A549 (cell line): ENCODE measurements at regions not wholly inside any gene's neighbourhood (a gene's known extent, or its start where the extent isn't known, plus 50 kb on each side); places are given as distances from the start of the nearest gene placed in this dataset.

Experiments
- ATAC-seq, 2 experiments: fragments of 200-7000 bp in 1 of 2; fragments of >200 bp in 1 of 2; cut with Nextera tagmentation in 1 of 2; cut with Tn5 transposase in 1 of 2; 3 replicates each; pipeline versions ENCODE4 v1.8.0 to v1.9.1; 2018 to 2020; ENCODE audit warnings: mild to moderate bottlenecking in 1 of 2, moderate library complexity in 1 of 2
- CTCF ChIA-PET: fragments of 300-600 bp; sonication (Branson Sonifier 250); formaldehyde crosslinking; extraction: SDS; loops from one replicate; lab custom pipeline; 2021; ENCODE audit warnings: antibody characterized with exemption, inconsistent platforms; lab: Yijun Ruan, JAX
- POLR2A ChIA-PET: fragments of 350-600 bp; formaldehyde crosslinking; extraction: SDS; loops from one replicate; lab custom pipeline; 2021; ENCODE audit warnings: antibody characterized with exemption, inconsistent platforms; lab: Yijun Ruan, JAX
- DNase-seq, 2 experiments: peaks; one replicate each; pipeline versions ENCODE4 v3.0.0 to v3.0.0-alpha.2; 2011 to 2016; ENCODE audit warnings: low read depth in 1 of 2, low spot score in 1 of 2
- FAIRE-seq: peaks from 2 replicates; lab custom pipeline; 2011; peaks lifted over from hg19 to GRCh38; lab: Jason Lieb, UNC
- H3K27ac ChIP-seq, 2 experiments: fragments of >200 bp; sonication (Bioruptor Twin); formaldehyde crosslinking; 3 replicates each; pipeline ENCODE4 v1.5.1; 2016 to 2017
- H3K4me1 ChIP-seq: fragments of >200 bp; sonication (Bioruptor Twin); formaldehyde crosslinking; 3 replicates; pipeline ENCODE4 v1.6.1; 2016
- H3K4me2 ChIP-seq: fragments of >200 bp; sonication (Bioruptor Twin); formaldehyde crosslinking; 3 replicates; pipeline ENCODE4 v1.6.1; 2016
- H3K4me3 ChIP-seq: fragments of >200 bp; sonication (Bioruptor Twin); formaldehyde crosslinking; 3 replicates; pipeline ENCODE4 v1.5.1; 2016
- H3K9me3 ChIP-seq: fragments of >200 bp; sonication (Bioruptor Twin); formaldehyde crosslinking; 3 replicates; pipeline ENCODE4 v1.6.1; 2016
- CBX2 ChIP-seq: fragments of 200-600 bp; sonication (generic); IDR thresholded peaks from 2 replicates; pipeline ENCODE4 v1.6.1; 2016; ENCODE audit warnings: low read depth, mild to moderate bottlenecking, borderline replicate concordance
- CBX8 ChIP-seq: fragments of 200-600 bp; sonication (generic); IDR thresholded peaks from 2 replicates; pipeline ENCODE4 v1.6.1; 2016
- ESRRA ChIP-seq: fragments of 150-350 bp; IDR thresholded peaks from 2 replicates; pipeline ENCODE4 v1.6.1; 2014; ENCODE audit warnings: mild to moderate bottlenecking, low read length, borderline replicate concordance
- FOXS1 ChIP-seq: fragments of 250-450 bp; sonication (Bioruptor Pico); IDR thresholded peaks from 2 replicates; pipeline ENCODE4 v1.5.0; 2020; ENCODE audit warnings: mild to moderate bottlenecking, moderate library complexity
- HOXA7 ChIP-seq: fragments of 250-450 bp; sonication (Bioruptor Pico); IDR thresholded peaks from 2 replicates; pipeline ENCODE4 v1.5.0; 2020; ENCODE audit warnings: mild to moderate bottlenecking, moderate library complexity
- HOXB13 ChIP-seq: fragments of 250-450 bp; sonication (Bioruptor Pico); IDR thresholded peaks from 2 replicates; pipeline ENCODE4 v1.5.0; 2020; ENCODE audit warnings: low read depth, mild to moderate bottlenecking, moderate library complexity
- JUN ChIP-seq, 2 experiments: fragments of >200 bp; sonication (Bioruptor Twin); formaldehyde crosslinking; IDR thresholded peaks; 2 replicates in 1 of 2; 3 replicates in 1 of 2; pipeline ENCODE4 v1.6.1; 2016 to 2017
- JUNB ChIP-seq: fragments of >200 bp; sonication (Bioruptor Twin); formaldehyde crosslinking; IDR thresholded peaks from 2 replicates; pipeline ENCODE4 v1.6.1; 2016
- MAFK ChIP-seq: fragments of 450-650 bp; IDR thresholded peaks from 2 replicates; pipeline ENCODE4 v1.6.1; 2014; ENCODE audit not compliant: partially characterized antibody
- MYC ChIP-seq: IDR thresholded peaks from 2 replicates; pipeline ENCODE4 v1.6.1; 2012; ENCODE audit warnings: mild to moderate bottlenecking, inconsistent platforms, low read length, improper control_type of control experiment, borderline replicate concordance
- NPAS2 ChIP-seq: fragments of 250-450 bp; sonication (Bioruptor Pico); IDR thresholded peaks from 2 replicates; pipeline ENCODE4 v1.8.0; 2022; ENCODE audit warnings: mild to moderate bottlenecking, moderate library complexity, borderline replicate concordance
- RAD21 ChIP-seq, 2 experiments: fragments of >200 bp in 1 of 2; sonication (Bioruptor Twin) in 1 of 2; formaldehyde crosslinking in 1 of 2; IDR thresholded peaks in 1 of 2; conservative IDR thresholded peaks in 1 of 2; 2 replicates in 1 of 2; 3 replicates in 1 of 2; pipeline ENCODE4 v1.6.1; 2012 to 2018; ENCODE audit warnings: inconsistent platforms in 1 of 2
- RNF2 ChIP-seq: fragments of 200-600 bp; sonication (generic); IDR thresholded peaks from 2 replicates; pipeline ENCODE4 v1.6.1; 2016; ENCODE audit warnings: low read depth, mild to moderate bottlenecking, antibody characterized with exemption, moderate library complexity, borderline replicate concordance
- ZFP36 ChIP-seq: fragments of 450-650 bp; IDR thresholded peaks from 2 replicates; pipeline ENCODE4 v1.6.1; 2014; ENCODE audit warnings: borderline replicate concordance; ENCODE audit not compliant: partially characterized antibody
- WGBS: methylation state at CpG from one replicate; pipeline ENCODE4 v1.1.6; 2017; ENCODE audit errors: missing lambda C conversion rate; 5-methylcytosine and 5-hydroxymethylcytosine counted together
- TF ChIP-seq, protein P1 (sequence below): fragments of >200 bp; sonication (Bioruptor Twin); formaldehyde crosslinking; IDR thresholded peaks from 3 replicates; pipeline ENCODE4 v1.5.1; 2016
- TF ChIP-seq, protein P2 (sequence below): fragments of >200 bp; sonication (Bioruptor Twin); formaldehyde crosslinking; IDR thresholded peaks from 3 replicates; pipeline ENCODE4 v1.6.1; 2016
- TF ChIP-seq, protein P3 (sequence below): IDR thresholded peaks from 2 replicates; pipeline ENCODE4 v1.6.1; 2012; ENCODE audit warnings: low read depth, borderline replicate concordance
- TF ChIP-seq, protein P4 (sequence below): fragments of 450-650 bp; IDR thresholded peaks from 2 replicates; pipeline ENCODE4 v1.6.1; 2014; ENCODE audit warnings: antibody characterized with exemption
- TF ChIP-seq, protein P5 (sequence below): fragments of 250-450 bp; sonication (Bioruptor Pico); IDR thresholded peaks from 2 replicates; pipeline ENCODE4 v1.5.0; 2021; ENCODE audit warnings: mild to moderate bottlenecking, moderate library complexity, borderline replicate concordance

DNA sequence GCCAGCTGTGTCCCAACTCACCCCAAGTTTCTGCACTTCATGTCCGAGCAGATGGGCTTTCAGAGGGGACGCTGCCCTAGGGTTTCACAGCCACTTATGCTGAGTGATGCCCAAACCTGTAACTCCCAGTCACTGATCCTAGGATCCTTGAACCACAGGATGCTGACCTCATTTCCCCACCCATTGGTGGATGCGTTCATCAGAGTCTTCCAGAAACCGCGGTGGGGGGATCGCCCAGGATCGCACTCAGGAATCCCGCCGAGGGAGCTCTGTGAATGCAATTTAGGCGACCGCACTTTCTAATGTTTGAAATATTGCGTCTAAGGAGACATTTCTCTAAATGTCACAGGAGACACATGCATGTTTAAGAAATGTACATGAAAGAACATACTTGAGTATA is 212.3 kb upstream of the IRX4 start:
- no peak for TF ChIP-seq CBX2
- TF ChIP-seq, protein P1, sequence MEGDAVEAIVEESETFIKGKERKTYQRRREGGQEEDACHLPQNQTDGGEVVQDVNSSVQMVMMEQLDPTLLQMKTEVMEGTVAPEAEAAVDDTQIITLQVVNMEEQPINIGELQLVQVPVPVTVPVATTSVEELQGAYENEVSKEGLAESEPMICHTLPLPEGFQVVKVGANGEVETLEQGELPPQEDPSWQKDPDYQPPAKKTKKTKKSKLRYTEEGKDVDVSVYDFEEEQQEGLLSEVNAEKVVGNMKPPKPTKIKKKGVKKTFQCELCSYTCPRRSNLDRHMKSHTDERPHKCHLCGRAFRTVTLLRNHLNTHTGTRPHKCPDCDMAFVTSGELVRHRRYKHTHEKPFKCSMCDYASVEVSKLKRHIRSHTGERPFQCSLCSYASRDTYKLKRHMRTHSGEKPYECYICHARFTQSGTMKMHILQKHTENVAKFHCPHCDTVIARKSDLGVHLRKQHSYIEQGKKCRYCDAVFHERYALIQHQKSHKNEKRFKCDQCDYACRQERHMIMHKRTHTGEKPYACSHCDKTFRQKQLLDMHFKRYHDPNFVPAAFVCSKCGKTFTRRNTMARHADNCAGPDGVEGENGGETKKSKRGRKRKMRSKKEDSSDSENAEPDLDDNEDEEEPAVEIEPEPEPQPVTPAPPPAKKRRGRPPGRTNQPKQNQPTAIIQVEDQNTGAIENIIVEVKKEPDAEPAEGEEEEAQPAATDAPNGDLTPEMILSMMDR, result no peak
- no peak for TF ChIP-seq HOXA7
- TF ChIP-seq, protein P2, sequence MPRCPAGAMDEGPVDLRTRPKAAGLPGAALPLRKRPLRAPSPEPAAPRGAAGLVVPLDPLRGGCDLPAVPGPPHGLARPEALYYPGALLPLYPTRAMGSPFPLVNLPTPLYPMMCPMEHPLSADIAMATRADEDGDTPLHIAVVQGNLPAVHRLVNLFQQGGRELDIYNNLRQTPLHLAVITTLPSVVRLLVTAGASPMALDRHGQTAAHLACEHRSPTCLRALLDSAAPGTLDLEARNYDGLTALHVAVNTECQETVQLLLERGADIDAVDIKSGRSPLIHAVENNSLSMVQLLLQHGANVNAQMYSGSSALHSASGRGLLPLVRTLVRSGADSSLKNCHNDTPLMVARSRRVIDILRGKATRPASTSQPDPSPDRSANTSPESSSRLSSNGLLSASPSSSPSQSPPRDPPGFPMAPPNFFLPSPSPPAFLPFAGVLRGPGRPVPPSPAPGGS, result no peak
- no peak for TF ChIP-seq MAFK
- no peak for TF ChIP-seq RAD21 (conservative IDR thresholded peaks at IDR 0.05 in 1 of 2, IDR thresholded peaks at IDR 0.05 in 1 of 2)
- CTCF ChIA-PET, result no interaction called here

DNA sequence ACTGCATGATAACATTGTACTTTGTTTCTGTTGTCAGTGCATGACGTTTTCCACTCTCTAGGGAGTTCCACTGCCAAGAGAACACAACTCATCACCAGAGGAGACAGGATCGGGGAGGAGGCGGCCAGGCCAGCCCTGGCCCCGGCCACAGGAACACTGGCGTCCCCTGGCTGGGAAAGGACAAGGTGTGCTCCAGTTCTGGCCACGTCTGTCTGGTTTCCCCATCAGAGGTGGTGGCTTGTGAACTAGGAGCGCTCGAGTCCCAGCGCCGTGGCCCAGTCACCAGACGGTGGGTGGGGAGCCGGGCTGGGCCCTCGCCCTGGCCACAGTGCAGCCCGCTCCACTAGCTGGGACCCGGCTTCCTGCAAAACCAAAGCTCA is 211.9 kb upstream of the IRX4 start:
- Histone ChIP-seq H3K4me2 (peak overlapping the region; percentile 28; the same call in 1 of the 3 replicates), H3K4me1 (no peaks in the 10 kb centered on the region), H3K4me3 (no peak overlapping the region), H3K27ac (peak overlapping the region in 1 of 2 experiments; percentile 33; a peak in 1 of 6 replicates)
- FAIRE-seq, result no peak
- CTCF ChIA-PET, result no interaction called here
- no peak for DNase-seq
- POLR2A ChIA-PET, result no interaction called here
- 34% methylated on average over 9 of the region's 15 CpGs for WGBS
- TF ChIP-seq ESRRA, result no peak
- TF ChIP-seq, protein P3, sequence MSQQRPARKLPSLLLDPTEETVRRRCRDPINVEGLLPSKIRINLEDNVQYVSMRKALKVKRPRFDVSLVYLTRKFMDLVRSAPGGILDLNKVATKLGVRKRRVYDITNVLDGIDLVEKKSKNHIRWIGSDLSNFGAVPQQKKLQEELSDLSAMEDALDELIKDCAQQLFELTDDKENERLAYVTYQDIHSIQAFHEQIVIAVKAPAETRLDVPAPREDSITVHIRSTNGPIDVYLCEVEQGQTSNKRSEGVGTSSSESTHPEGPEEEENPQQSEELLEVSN, result no peak
- no peak for TF ChIP-seq HOXB13 (CRISPR knock-in tag)
- TF ChIP-seq MYC, result no peak
- no peak for TF ChIP-seq CBX8
- no peak for TF ChIP-seq NPAS2
- no peak for TF ChIP-seq RNF2
- TF ChIP-seq FOXS1 (CRISPR knock-in tag), result no peak
- no peak for TF ChIP-seq ZFP36
- TF ChIP-seq, protein P4, sequence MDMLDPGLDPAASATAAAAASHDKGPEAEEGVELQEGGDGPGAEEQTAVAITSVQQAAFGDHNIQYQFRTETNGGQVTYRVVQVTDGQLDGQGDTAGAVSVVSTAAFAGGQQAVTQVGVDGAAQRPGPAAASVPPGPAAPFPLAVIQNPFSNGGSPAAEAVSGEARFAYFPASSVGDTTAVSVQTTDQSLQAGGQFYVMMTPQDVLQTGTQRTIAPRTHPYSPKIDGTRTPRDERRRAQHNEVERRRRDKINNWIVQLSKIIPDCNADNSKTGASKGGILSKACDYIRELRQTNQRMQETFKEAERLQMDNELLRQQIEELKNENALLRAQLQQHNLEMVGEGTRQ, result no peak
- no peak for TF ChIP-seq JUN (IDR thresholded peaks at IDR 0.05)
- TF ChIP-seq, protein P5, sequence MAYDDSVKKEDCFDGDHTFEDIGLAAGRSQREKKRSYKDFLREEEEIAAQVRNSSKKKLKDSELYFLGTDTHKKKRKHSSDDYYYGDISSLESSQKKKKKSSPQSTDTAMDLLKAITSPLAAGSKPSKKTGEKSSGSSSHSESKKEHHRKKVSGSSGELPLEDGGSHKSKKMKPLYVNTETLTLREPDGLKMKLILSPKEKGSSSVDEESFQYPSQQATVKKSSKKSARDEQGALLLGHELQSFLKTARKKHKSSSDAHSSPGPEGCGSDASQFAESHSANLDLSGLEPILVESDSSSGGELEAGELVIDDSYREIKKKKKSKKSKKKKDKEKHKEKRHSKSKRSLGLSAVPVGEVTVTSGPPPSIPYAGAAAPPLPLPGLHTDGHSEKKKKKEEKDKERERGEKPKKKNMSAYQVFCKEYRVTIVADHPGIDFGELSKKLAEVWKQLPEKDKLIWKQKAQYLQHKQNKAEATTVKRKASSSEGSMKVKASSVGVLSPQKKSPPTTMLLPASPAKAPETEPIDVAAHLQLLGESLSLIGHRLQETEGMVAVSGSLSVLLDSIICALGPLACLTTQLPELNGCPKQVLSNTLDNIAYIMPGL, result no peak
- TF ChIP-seq JUNB, result no peak
- TF ChIP-seq, all 56 proteins: peak for 0
- ATAC-seq, result no peak; a peak in 1 of 6 replicates
- H3K9me3 ChIP-seq, result no peaks in the 10 kb centered on the region

More for the DNA sequence above, 212.3 kb upstream of the IRX4 start:
- H3K4me2 ChIP-seq, result no peak overlapping the region
- ATAC-seq, result no peak
- POLR2A ChIA-PET, result no interaction called here
- H3K27ac ChIP-seq, result no peak overlapping the region; a peak in 1 of 6 replicates
- H3K4me3 ChIP-seq, result no peak overlapping the region
- no peaks in the 10 kb centered on the region for H3K9me3 ChIP-seq
- H3K4me1 ChIP-seq, result no peaks in the 10 kb centered on the region
- no peak for FAIRE-seq
- WGBS, result 78% methylated on average over 11 of the region's 12 CpGs
- no peak for DNase-seq
